IMR-90 (cell line): ENCODE measurements at regions not wholly inside any gene's neighbourhood (a gene's known extent, or its start where the extent isn't known, plus 50 kb on each side); places are given as distances from the start of the nearest gene placed in this dataset.

Experiments
- ATAC-seq: fragments of 200-7000 bp; cut with Tn5 transposase; 2 replicates; pipeline ENCODE4 v1.9.1; 2020; ENCODE audit warnings: low read depth, mild to moderate bottlenecking, moderate library complexity
- BruUV-seq: library from RNA; stranded (reverse); fragments of 400-500 nt; replicated peaks from 2 replicates; lab custom pipeline; 2021; lab: Mats Ljungman, UMichigan
- CTCF ChIA-PET: fragments of 300-600 bp; formaldehyde crosslinking; extraction: SDS; loops from one replicate; lab custom pipeline; 2021; ENCODE audit warnings: antibody characterized with exemption; lab: Yijun Ruan, JAX
- POLR2A ChIA-PET: fragments of 300-600 bp; sonication (Branson Sonifier 250); formaldehyde crosslinking; loops from one replicate; lab custom pipeline; 2022; ENCODE audit warnings: antibody characterized with exemption; ENCODE audit not compliant: unreplicated experiment; lab: Charles Lee
- DNase-seq: peaks from one replicate; pipeline ENCODE4 v3.0.0; 2013
- H2AFZ ChIP-seq: replicated peaks from 2 replicates; pipeline ENCODE3; 2013; ENCODE audit warnings: low read length, mild to moderate bottlenecking; ENCODE audit not compliant: poor library complexity
- H2AK5ac ChIP-seq: 2 replicates; pipeline ENCODE4 v1.6.1; 2013; ENCODE audit warnings: low read depth, low read length, inconsistent platforms
- H2AK9ac ChIP-seq: replicated peaks from 2 replicates; pipeline ENCODE3; 2013; ENCODE audit warnings: mild to moderate bottlenecking, low read depth, low read length, moderate library complexity; ENCODE audit not compliant: poor library complexity
- H2BK120ac ChIP-seq: 2 replicates; pipeline ENCODE4 v1.6.1; 2013; ENCODE audit warnings: low read depth, low read length, inconsistent platforms
- H2BK15ac ChIP-seq: 3 replicates; pipeline ENCODE4 v1.6.1; 2013; ENCODE audit warnings: low read depth, low read length, inconsistent platforms
- H2BK20ac ChIP-seq: 2 replicates; pipeline ENCODE4 v1.6.1; 2013; ENCODE audit warnings: low read depth, mild to moderate bottlenecking, inconsistent platforms, low read length, moderate library complexity
- H2BK5ac ChIP-seq: 2 replicates; pipeline ENCODE4 v1.6.1; 2013; ENCODE audit warnings: mild to moderate bottlenecking, low read depth, low read length, inconsistent platforms; ENCODE audit not compliant: poor library complexity, severe bottlenecking
- H3K14ac ChIP-seq: replicated peaks from 2 replicates; pipeline ENCODE4 v1.6.1; 2013; ENCODE audit warnings: low read depth, low read length, inconsistent platforms
- H3K18ac ChIP-seq: 2 replicates; pipeline ENCODE4 v1.6.1; 2013; ENCODE audit warnings: low read depth, low read length, control low read depth
- H3K23ac ChIP-seq: 2 replicates; pipeline ENCODE4 v1.6.1; 2013; ENCODE audit warnings: low read depth, low read length, inconsistent platforms
- H3K27ac ChIP-seq: 2 replicates; pipeline ENCODE4 v1.5.1; 2013; ENCODE audit warnings: mild to moderate bottlenecking, control low read depth, low read length; ENCODE audit not compliant: insufficient read depth
- H3K27me3 ChIP-seq: 2 replicates; pipeline ENCODE4 v1.6.1; 2013; ENCODE audit warnings: low read length; ENCODE audit not compliant: control insufficient read depth, insufficient read depth
- H3K36me3 ChIP-seq: 2 replicates; pipeline ENCODE4 v1.6.1; 2013; ENCODE audit warnings: low read length, mixed read lengths; ENCODE audit not compliant: control insufficient read depth, insufficient read depth
- H3K4ac ChIP-seq: 2 replicates; pipeline ENCODE4 v1.6.1; 2013; ENCODE audit warnings: low read depth, low read length, inconsistent platforms
- H3K4me1 ChIP-seq: 2 replicates; pipeline ENCODE4 v1.6.1; 2013; ENCODE audit warnings: low read length, mixed read lengths; ENCODE audit not compliant: control insufficient read depth, insufficient read depth
- H3K4me2 ChIP-seq: 2 replicates; pipeline ENCODE4 v1.6.1; 2013; ENCODE audit warnings: low read depth, mild to moderate bottlenecking, control low read depth, low read length, moderate library complexity
- H3K4me3 ChIP-seq: 2 replicates; pipeline ENCODE4 v1.5.1; 2013; ENCODE audit warnings: low read depth, mild to moderate bottlenecking, control low read depth, low read length, moderate library complexity; ENCODE audit not compliant: insufficient read depth
- H3K56ac ChIP-seq: 2 replicates; pipeline ENCODE4 v1.6.1; 2013; ENCODE audit warnings: low read length, inconsistent platforms; ENCODE audit not compliant: insufficient read depth; ENCODE audit errors: extremely low read depth
- H3K79me1 ChIP-seq, 2 experiments: 2 replicates each; pipeline ENCODE4 v1.6.1; 2013; ENCODE audit warnings: low read length in 2 of 2, inconsistent platforms in 1 of 2, low read depth in 1 of 2
- H3K9ac ChIP-seq: 2 replicates; pipeline ENCODE4 v1.6.1; 2013; ENCODE audit warnings: low read depth, low read length, control low read depth
- H3K9me1 ChIP-seq: 2 replicates; pipeline ENCODE4 v1.6.1; 2013; ENCODE audit warnings: low read length, inconsistent platforms; ENCODE audit not compliant: insufficient read depth
- H3K9me3 ChIP-seq: 2 replicates; pipeline ENCODE4 v1.6.1; 2013; ENCODE audit warnings: low read length; ENCODE audit not compliant: control insufficient read depth, insufficient read depth
- H4K20me1 ChIP-seq: 2 replicates; pipeline ENCODE4 v1.6.1; 2013; ENCODE audit warnings: low read length, inconsistent platforms; ENCODE audit not compliant: insufficient read depth
- H4K5ac ChIP-seq: 2 replicates; pipeline ENCODE4 v1.6.1; 2013; ENCODE audit warnings: mild to moderate bottlenecking, low read depth, low read length, control low read depth
- H4K8ac ChIP-seq, 2 experiments: 2 replicates each; pipeline ENCODE4 v1.6.1; 2013; ENCODE audit warnings: low read depth in 2 of 2, low read length in 2 of 2, control low read depth in 1 of 2, inconsistent platforms in 1 of 2
- H4K91ac ChIP-seq: 2 replicates; pipeline ENCODE4 v1.6.1; 2013; ENCODE audit warnings: low read depth, low read length, inconsistent platforms; ENCODE audit not compliant: insufficient read depth
- CEBPB ChIP-seq: IDR thresholded peaks from 2 replicates; pipeline ENCODE4 v1.6.1; 2012; ENCODE audit warnings: low read depth, low read length, improper control_type of control experiment
- CHD1 ChIP-seq: IDR thresholded peaks from 2 replicates; pipeline ENCODE4 v1.6.1; 2012; ENCODE audit warnings: low read depth, low read length, improper control_type of control experiment
- FOS ChIP-seq: fragments of 150-350 bp; IDR thresholded peaks from 2 replicates; pipeline ENCODE4 v1.6.1; 2016; ENCODE audit warnings: low read depth, low read length
- MAFK ChIP-seq: IDR thresholded peaks from 2 replicates; pipeline ENCODE4 v1.6.1; 2012; ENCODE audit warnings: low read depth, low read length, improper control_type of control experiment
- MAZ ChIP-seq: IDR thresholded peaks from 2 replicates; pipeline ENCODE4 v1.6.1; 2012; ENCODE audit warnings: low read depth, mild to moderate bottlenecking, low read length, improper control_type of control experiment, moderate library complexity, borderline replicate concordance
- MXI1 ChIP-seq: IDR thresholded peaks from 2 replicates; pipeline ENCODE4 v1.6.1; 2012; ENCODE audit warnings: low read depth, mild to moderate bottlenecking, low read length, moderate library complexity, borderline replicate concordance
- NFE2L2 ChIP-seq: fragments of 150-350 bp; IDR thresholded peaks from 2 replicates; pipeline ENCODE4 v1.6.1; 2016; ENCODE audit warnings: low read depth, mild to moderate bottlenecking, low read length
- POLR2A ChIP-seq: IDR thresholded peaks from 2 replicates; pipeline ENCODE4 v1.6.1; 2012; ENCODE audit warnings: mild to moderate bottlenecking, low read depth, low read length
- RFX5 ChIP-seq: IDR thresholded peaks from 2 replicates; pipeline ENCODE4 v1.8.0; 2012; ENCODE audit warnings: low read depth, mild to moderate bottlenecking, low read length, moderate library complexity
- WGBS, 2 experiments: methylation state at CpG; one replicate each; pipeline versions ENCODE4 v1.1.5 to v1.1.7; 2013; ENCODE audit warnings: missing lambda C conversion rate in 2 of 2; ENCODE audit not compliant: insufficient read length in 1 of 2; ENCODE audit errors: extremely low coverage in 2 of 2; 5-methylcytosine and 5-hydroxymethylcytosine counted together
- dilution Hi-C: fragments of 300-500 bp; cut with HindIII; formaldehyde crosslinking; loops from one replicate; pipeline ENCODE4 v1.14.3; 2018; ENCODE audit warnings: low sequenced_read_pairs; ENCODE audit not compliant: unreplicated experiment
- in situ Hi-C: fragments of 300-500 bp; cut with MboI; formaldehyde crosslinking; loops from 3 replicates; pipeline ENCODE4 v1.14.3; 2019; ENCODE audit warnings: low sequenced_read_pairs, inconsistent platforms, mixed read lengths
- intact Hi-C: fragments of 100-400 bp; cut with micrococcal nuclease; formaldehyde crosslinking; loops from 2 replicates; pipeline ENCODE4 v1.10.0; 2022

- Histone ChIP-seq H2BK15ac (no peak overlapping the region), H3K4me3 (no peak overlapping the region), H3K4ac (no peak overlapping the region), H3K9me1 (no peaks in the 10 kb centered on the region), H2AK5ac (no peak overlapping the region), H4K91ac (no peak overlapping the region), H3K18ac (no peak overlapping the region), H3K79me1 (no peaks in the 10 kb centered on the region), H2BK20ac (no peak overlapping the region), H4K20me1 (no peaks in the 10 kb centered on the region), H3K4me2 (no peak overlapping the region), H2AFZ (no peak overlapping the region), H3K14ac (no peak overlapping the region), H2BK5ac (no peak overlapping the region), H3K27me3 (no peaks in the 10 kb centered on the region), H4K5ac (no peak overlapping the region), H2AK9ac (no peak overlapping the region), H3K27ac (no peak overlapping the region), H3K23ac (no peak overlapping the region), H3K36me3 (no peaks in the 10 kb centered on the region), H3K9ac (no peak overlapping the region), H3K4me1 (no peaks in the 10 kb centered on the region), H3K9me3 (no peaks in the 10 kb centered on the region), H4K8ac (no peak overlapping the region), H3K56ac (no peak overlapping the region), H2BK120ac (no peak overlapping the region)
- TF ChIP-seq MAZ (no peak), MXI1 (no peak), MAFK (no peak), NFE2L2 (no peak), CHD1 (no peak), FOS (no peak), POLR2A (no peak), RFX5 (no peak), CEBPB (no peak)
- no CpG with 5 or more reads among the region's 4 CpGs for WGBS, 2 experiments
- DNase-seq (no peak), ATAC-seq (no peak)
- ChIA-PET CTCF (no interaction called here), POLR2A (no interaction called here)
- in situ Hi-C loops (loop anchor here (25.0 kb wide), 1 partner anchor 1220 kb away; no protein-coding TSS in a partner anchor), intact Hi-C loops (no loop called here), dilution Hi-C loops (no loop called here)
- no TSS peak for BruUV-seq
These were observed 204.3 kb upstream of the SNX7 start for GRCh38 chr1:98457248-98457647.
